ENCODE measurements at regions not wholly inside any gene's neighbourhood (a gene's known extent, or its start where the extent isn't known, plus 50 kb on each side); places are given as distances from the start of the nearest gene placed in this dataset.

DNA sequence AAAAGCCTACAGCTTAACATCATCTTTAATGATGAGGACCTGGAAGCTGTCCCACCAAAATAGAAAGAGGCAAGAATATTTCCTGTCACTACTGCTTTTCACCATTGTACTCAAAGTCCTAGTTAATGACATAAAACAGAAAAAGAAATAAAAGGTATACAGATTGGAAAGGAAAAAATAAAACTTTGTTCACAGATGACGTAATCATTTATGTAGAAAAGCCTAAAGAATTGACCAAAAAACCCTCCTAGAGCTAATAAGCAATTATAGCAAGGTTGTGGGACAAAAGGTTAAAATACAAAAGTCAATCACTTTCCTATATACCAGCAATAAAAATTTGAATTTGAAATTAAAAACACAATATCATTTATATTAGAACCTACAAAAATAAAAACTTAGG, 97.2 kb upstream of the MDGA2 start:
- TF ChIP-seq, protein P1, sequence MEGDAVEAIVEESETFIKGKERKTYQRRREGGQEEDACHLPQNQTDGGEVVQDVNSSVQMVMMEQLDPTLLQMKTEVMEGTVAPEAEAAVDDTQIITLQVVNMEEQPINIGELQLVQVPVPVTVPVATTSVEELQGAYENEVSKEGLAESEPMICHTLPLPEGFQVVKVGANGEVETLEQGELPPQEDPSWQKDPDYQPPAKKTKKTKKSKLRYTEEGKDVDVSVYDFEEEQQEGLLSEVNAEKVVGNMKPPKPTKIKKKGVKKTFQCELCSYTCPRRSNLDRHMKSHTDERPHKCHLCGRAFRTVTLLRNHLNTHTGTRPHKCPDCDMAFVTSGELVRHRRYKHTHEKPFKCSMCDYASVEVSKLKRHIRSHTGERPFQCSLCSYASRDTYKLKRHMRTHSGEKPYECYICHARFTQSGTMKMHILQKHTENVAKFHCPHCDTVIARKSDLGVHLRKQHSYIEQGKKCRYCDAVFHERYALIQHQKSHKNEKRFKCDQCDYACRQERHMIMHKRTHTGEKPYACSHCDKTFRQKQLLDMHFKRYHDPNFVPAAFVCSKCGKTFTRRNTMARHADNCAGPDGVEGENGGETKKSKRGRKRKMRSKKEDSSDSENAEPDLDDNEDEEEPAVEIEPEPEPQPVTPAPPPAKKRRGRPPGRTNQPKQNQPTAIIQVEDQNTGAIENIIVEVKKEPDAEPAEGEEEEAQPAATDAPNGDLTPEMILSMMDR (IDR thresholded peaks at IDR 0.05; ENCODE audit: insufficient read depth, missing control alignments) = no peak
- DNase-seq (ENCODE audit: insufficient read length, low spot score) (no peak), FAIRE-seq (no peak)

DNA sequence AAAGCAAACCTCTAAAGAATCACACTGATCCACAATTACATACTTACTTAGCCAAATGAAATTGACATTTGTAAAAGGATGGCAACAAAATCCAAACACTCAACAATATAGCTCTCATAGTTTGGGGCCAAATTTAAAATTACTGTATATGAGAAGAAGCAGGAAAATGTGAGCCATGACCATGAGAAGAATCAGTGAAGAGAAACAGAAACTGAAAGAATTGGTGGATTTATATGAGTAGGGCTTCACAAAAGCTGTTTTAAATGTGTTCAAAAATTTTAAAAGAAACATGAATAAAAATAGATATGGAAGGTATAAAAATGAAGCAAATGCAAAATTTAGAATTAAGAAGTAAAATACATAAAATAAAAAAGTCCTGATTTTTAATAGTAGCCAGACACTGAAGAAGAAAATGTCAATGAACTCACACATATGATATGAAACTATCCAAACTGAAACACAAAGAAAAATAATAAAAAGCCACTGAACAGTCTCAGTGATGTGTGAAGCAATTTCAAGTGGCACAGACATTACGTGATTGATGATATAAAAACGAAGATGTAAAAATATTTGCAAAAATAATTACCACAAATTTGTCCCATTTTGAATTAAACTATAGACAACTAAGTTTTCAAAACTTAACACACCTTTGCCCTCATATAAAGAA, 87.9 kb upstream of the MDGA2 start:
- FAIRE-seq (no peak), DNase-seq (ENCODE audit: insufficient read length, low spot score) (no peak)
- TF ChIP-seq, protein P1 (IDR thresholded peaks at IDR 0.05; ENCODE audit: insufficient read depth, missing control alignments) = no peak

DNA sequence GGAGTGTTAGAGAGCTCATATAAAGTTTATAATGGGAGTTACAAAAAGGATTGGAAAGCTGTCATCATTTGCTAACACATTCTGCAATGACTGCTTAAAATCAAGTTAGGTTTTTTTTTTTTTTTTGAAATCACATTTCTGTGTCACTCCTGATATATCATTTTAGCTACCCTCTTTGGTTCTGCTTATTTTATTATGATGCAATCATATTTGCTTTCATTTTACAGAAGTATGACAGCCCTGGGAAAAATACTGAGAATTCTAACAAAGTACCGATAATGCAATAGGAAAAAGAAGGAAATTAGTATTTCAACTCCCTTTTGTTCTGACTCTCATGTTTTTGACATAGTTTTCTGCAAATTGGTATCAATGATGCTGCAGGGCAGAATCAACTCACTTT, 71.6 kb upstream of the MDGA2 start:
- DNase-seq (ENCODE audit: insufficient read length, low spot score) (no peak), FAIRE-seq (peak; percentile 16)
- TF ChIP-seq, protein P1 (IDR thresholded peaks at IDR 0.05; ENCODE audit: insufficient read depth, missing control alignments) = no peak

DNA sequence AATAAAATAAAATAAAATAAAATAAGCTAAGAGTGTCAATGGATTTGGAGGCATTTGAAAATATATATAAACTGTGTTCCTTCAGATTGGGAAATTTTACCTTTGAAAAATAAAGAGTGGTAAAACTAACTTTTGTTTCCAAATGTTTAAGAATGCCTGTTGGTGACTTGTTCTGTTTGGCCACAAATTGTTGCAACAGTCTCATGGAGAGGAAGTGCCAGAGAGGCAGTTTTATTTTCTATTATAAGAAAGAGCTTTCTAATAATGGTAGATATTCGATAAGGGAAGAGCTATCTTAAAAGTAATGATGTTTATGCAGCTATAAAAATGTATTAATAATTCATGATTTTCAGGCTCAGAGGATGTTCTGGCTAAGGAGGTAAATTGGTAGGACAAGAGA, 68.8 kb upstream of the MDGA2 start:
- TF ChIP-seq, protein P1 (IDR thresholded peaks at IDR 0.05; ENCODE audit: insufficient read depth, missing control alignments) = no peak
- DNase-seq (ENCODE audit: insufficient read length, low spot score) (no peak), FAIRE-seq (no peak)

DNA sequence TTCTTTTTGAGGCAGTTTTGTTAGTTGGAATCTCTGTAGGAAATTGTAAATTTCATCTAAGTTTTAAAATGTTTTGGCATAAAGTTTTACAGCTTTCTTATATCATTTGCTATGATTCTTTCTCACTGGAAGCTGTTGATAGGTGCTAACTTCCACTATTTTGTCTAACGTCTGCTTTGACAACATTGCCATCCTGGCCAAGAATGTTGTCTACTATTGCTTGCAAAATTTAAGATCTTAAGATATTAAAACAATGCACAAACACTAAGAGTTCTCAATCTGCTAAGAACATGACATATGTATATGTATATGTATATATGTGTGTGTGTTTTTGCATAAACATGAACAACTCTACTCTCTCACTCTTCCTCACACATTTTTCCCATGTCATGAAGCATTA, 64.1 kb upstream of the MDGA2 start:
- TF ChIP-seq, protein P1 (IDR thresholded peaks at IDR 0.05; ENCODE audit: insufficient read depth, missing control alignments) = no peak
- DNase-seq (ENCODE audit: insufficient read length, low spot score) (no peak), FAIRE-seq (no peak)

DNA sequence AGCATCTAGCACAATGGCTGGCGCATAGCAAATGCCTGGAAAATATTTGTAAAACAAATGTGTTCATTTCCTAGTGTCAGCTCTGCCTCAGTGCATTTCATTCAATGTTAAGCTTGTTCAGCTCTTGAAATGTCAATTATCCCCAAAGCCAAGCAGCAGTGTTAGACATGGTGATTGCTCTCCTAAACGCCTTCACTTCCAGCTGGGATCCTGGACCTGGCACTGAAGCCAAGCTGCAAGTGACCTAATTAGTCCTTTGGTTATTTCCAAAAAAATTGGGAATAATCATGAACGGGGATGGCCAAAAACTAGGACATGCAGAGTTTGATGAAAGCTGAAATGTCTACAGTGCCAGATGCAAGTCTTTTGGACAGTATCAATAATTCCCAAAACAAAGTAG, 54.9 kb upstream of the MDGA2 start:
- FAIRE-seq (no peak), DNase-seq (ENCODE audit: insufficient read length, low spot score) (no peak)
- TF ChIP-seq, protein P1 (IDR thresholded peaks at IDR 0.05; ENCODE audit: insufficient read depth, missing control alignments) = no peak
